Spleen (tissue), 7 donors: ENCODE measurements at regions not wholly inside any gene's neighbourhood (a gene's known extent, or its start where the extent isn't known, plus 50 kb on each side); places are given as distances from the start of the nearest gene placed in this dataset.
"Not testable (repeated sequence)": the region's sequence is repeated elsewhere in the genome, so short reads cannot be mapped to it uniquely, and the experiment has no call there.

Source experiments
- CTCF ChIP-seq, 11 experiments: fragments of 200-600 bp in 7 of 11; fragments of 450-650 bp in 4 of 11; sonication (generic) in 4 of 11; IDR thresholded peaks in 8 of 11; conservative IDR thresholded peaks in 3 of 11; 1 replicate in 7 of 11; 2 replicates in 4 of 11; pipeline versions ENCODE4 v1.4.0 to v1.8.0; 2016 to 2021; ENCODE audit warnings: antibody characterized with exemption in 11 of 11, inconsistent platforms in 4 of 11, mild to moderate bottlenecking in 1 of 11
- POLR2A ChIP-seq, 3 donors: fragments of 450-650 bp; IDR thresholded peaks; one replicate each; pipeline ENCODE4 v1.5.1; 2017; ENCODE audit warnings: antibody characterized with exemption in 3 of 3, mild to moderate bottlenecking in 1 of 3
- POLR2AphosphoS5 ChIP-seq, 3 donors: sonication (generic); formaldehyde crosslinking; IDR thresholded peaks; one replicate each; pipeline ENCODE4 v1.5.1; 2017; ENCODE audit warnings: antibody characterized with exemption in 3 of 3
- donor health status: DM: no; HTN: no; CAD: no; lungs with moderate emphysema.
- donor health status: DM: no; HTN: no; CAD: no.
- donor health status: DM: no; HTN: no; CAD: no.

- TF ChIP-seq POLR2A (IDR thresholded peaks at IDR 0.05); POLR2AphosphoS5 (IDR thresholded peaks at IDR 0.05); CTCF (IDR thresholded peaks at IDR 0.05 in 8 of 11, conservative IDR thresholded peaks at IDR 0.05 in 3 of 11): not testable (repeated sequence)
Observed at GRCh38 chr15:24511598-24511997, 164.0 kb upstream of the NPAP1 start.
